Calu3 (cell line): ENCODE measurements at regions not wholly inside any gene's neighbourhood (a gene's known extent, or its start where the extent isn't known, plus 50 kb on each side); places are given as distances from the start of the nearest gene placed in this dataset.

Source experiments
- BruUV-seq: library from RNA; stranded (reverse); fragments of 400-500 nt; replicated peaks from 2 replicates; lab custom pipeline; 2021; lab: Mats Ljungman, UMichigan
- CTCF ChIA-PET: fragments of 300-600 bp; sonication (Branson Sonifier 250); formaldehyde crosslinking; loops from one replicate; lab custom pipeline; 2022; ENCODE audit warnings: antibody characterized with exemption; lab: Charles Lee
- DNase-seq: peaks from one replicate; pipeline ENCODE4 v3.0.0; 2022
- H3K27ac Mint-ChIP-seq: one replicate; pipeline ENCODE4 v1.8.0; 2022; ENCODE audit warnings: mixed read lengths; ENCODE audit not compliant: unreplicated experiment
- H3K27me3 Mint-ChIP-seq: one replicate; pipeline ENCODE4 v1.8.0; 2022; ENCODE audit warnings: mixed read lengths; ENCODE audit not compliant: unreplicated experiment
- H3K36me3 Mint-ChIP-seq: one replicate; pipeline ENCODE4 v1.8.0; 2022; ENCODE audit warnings: mild to moderate bottlenecking, moderate library complexity, mixed read lengths; ENCODE audit not compliant: insufficient read depth, unreplicated experiment
- H3K4me1 Mint-ChIP-seq: one replicate; pipeline ENCODE4 v1.8.0; 2022; ENCODE audit warnings: mild to moderate bottlenecking, low read depth, mixed read lengths; ENCODE audit not compliant: unreplicated experiment
- H3K4me3 Mint-ChIP-seq: one replicate; pipeline ENCODE4 v1.8.0; 2022; ENCODE audit warnings: mild to moderate bottlenecking, low read depth, moderate library complexity, mixed read lengths; ENCODE audit not compliant: unreplicated experiment
- H3K9me3 Mint-ChIP-seq: one replicate; pipeline ENCODE4 v1.8.0; 2022; ENCODE audit warnings: low read depth, mixed read lengths; ENCODE audit not compliant: unreplicated experiment
- CTCF ChIP-seq: fragments of 200-600 bp; IDR thresholded peaks from one replicate; pipeline ENCODE4 v1.8.0; 2022; ENCODE audit warnings: antibody characterized with exemption; ENCODE audit not compliant: unreplicated experiment
- intact Hi-C: fragments of 100-400 bp; cut with micrococcal nuclease; formaldehyde crosslinking; loops from one replicate; pipeline ENCODE4 v1.10.0; 2022; ENCODE audit not compliant: unreplicated experiment

- peak; percentile 10 for DNase-seq
- H3K27me3 Mint-ChIP-seq = no peaks in the 10 kb centered on the region
- H3K27ac Mint-ChIP-seq = no peak overlapping the region
- no peaks in the 10 kb centered on the region for H3K36me3 Mint-ChIP-seq
- BruUV-seq = no TSS peak
- no peaks in the 10 kb centered on the region for H3K9me3 Mint-ChIP-seq
- no peak overlapping the region for H3K4me3 Mint-ChIP-seq
- CTCF ChIA-PET = interaction anchor here (1.2 kb wide), 1 partner anchor 22 kb away, joined by 3 read pairs; no protein-coding TSS in a partner anchor
- peaks cover 14% of the 10 kb centered on the region for H3K4me1 Mint-ChIP-seq
- intact Hi-C loops = no loop called here
- TF ChIP-seq CTCF = no peak
Measured at GRCh38 chr9:85202596-85202995, 533.1 kb downstream of the NTRK2 start.

GRCh38 chr9:85200726-85201404 is 531.3 kb downstream of the NTRK2 start:
- CTCF ChIA-PET = interaction anchor here (1.0 kb wide), 1 partner anchor 24 kb away, joined by 3 read pairs; no protein-coding TSS in a partner anchor
- DNase-seq = peak; percentile 26
- H3K9me3 Mint-ChIP-seq = no peaks in the 10 kb centered on the region
- H3K36me3 Mint-ChIP-seq = no peaks in the 10 kb centered on the region
- intact Hi-C loops = no loop called here
- peaks cover 14% of the 10 kb centered on the region for H3K4me1 Mint-ChIP-seq
- H3K27ac Mint-ChIP-seq = no peak overlapping the region
- BruUV-seq = no TSS peak
- no peak overlapping the region for H3K4me3 Mint-ChIP-seq
- H3K27me3 Mint-ChIP-seq = no peaks in the 10 kb centered on the region
- no peak for TF ChIP-seq CTCF

- CTCF ChIA-PET = no interaction called here
- no peak overlapping the region for H3K27ac Mint-ChIP-seq
- intact Hi-C loops = no loop called here
Measured at GRCh38 chr9:85199866-85200495, 530.5 kb downstream of the NTRK2 start.

GRCh38 chr9:85192750-85193149 is 523.2 kb downstream of the NTRK2 start:
- CTCF ChIA-PET = no interaction called here
- Mint-ChIP-seq H3K4me1 (no peaks in the 10 kb centered on the region), H3K4me3 (no peak overlapping the region), H3K36me3 (no peaks in the 10 kb centered on the region), H3K27ac (no peak overlapping the region), H3K9me3 (no peaks in the 10 kb centered on the region), H3K27me3 (peaks cover 15% of the 10 kb centered on the region)
- intact Hi-C loops = no loop called here
- TF ChIP-seq CTCF = no peak
- no peak for DNase-seq
- no TSS peak for BruUV-seq

More at GRCh38 chr9:85199866-85200495, 530.5 kb downstream of the NTRK2 start:
- no peaks in the 10 kb centered on the region for H3K27me3 Mint-ChIP-seq
- no TSS peak for BruUV-seq
- no peaks in the 10 kb centered on the region for H3K36me3 Mint-ChIP-seq
- no peak overlapping the region for H3K4me3 Mint-ChIP-seq
- H3K9me3 Mint-ChIP-seq = no peaks in the 10 kb centered on the region
- no peak for DNase-seq
- H3K4me1 Mint-ChIP-seq = peaks cover 14% of the 10 kb centered on the region
- TF ChIP-seq CTCF = no peak
